ENCODE measurements at regions not wholly inside any gene's neighbourhood (a gene's known extent, or its start where the extent isn't known, plus 50 kb on each side); places are given as distances from the start of the nearest gene placed in this dataset.

DNA sequence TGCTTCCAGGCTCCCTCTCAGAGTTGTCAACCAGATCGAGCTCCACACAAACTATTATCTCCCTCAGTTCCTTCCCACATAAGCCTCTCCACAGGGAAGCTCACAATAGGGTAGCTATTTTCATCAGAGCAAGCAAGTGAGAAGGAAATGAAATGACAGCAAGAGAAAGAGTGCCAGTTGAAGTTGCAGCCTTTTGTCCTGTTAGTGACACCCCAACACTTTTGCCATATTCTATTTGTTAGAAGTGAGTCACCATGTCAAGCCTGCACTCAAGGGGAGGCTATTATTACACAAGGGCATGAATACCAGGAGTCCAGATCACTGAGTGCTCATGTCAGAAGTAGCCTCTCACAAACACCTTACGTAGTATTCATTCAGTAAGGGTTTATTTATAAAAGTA lies 266.3 kb upstream of the NOCT start:
- DNase-seq: no peak

DNA sequence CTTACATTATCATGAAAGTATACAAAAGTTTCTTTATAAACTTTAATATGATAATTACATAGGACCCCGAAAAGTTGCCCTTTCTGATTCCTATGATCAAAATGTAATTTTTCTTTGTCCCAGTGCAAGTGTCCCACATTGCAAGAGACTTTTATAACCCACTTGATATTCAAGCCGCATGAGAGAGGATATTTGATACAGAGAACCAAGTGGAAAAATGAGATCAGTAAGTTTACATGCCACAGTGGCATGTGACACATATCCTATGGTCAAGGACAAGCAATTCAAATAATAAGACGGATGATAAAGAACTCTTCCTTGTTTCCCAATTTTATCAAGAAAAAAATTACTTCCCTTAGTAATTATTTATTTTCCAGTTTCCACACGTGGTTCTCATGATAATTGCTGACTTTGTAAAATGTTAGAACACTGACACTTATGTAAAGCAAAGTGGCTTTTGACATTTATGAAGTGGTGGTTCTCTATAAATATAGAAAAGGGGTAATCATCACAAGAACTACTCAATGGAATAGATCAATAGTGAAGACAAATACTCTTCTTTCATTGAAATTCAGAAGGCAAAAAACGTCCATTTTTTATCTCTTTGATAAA lies 273.7 kb upstream of the NOCT start:
- no peak for DNase-seq

DNA sequence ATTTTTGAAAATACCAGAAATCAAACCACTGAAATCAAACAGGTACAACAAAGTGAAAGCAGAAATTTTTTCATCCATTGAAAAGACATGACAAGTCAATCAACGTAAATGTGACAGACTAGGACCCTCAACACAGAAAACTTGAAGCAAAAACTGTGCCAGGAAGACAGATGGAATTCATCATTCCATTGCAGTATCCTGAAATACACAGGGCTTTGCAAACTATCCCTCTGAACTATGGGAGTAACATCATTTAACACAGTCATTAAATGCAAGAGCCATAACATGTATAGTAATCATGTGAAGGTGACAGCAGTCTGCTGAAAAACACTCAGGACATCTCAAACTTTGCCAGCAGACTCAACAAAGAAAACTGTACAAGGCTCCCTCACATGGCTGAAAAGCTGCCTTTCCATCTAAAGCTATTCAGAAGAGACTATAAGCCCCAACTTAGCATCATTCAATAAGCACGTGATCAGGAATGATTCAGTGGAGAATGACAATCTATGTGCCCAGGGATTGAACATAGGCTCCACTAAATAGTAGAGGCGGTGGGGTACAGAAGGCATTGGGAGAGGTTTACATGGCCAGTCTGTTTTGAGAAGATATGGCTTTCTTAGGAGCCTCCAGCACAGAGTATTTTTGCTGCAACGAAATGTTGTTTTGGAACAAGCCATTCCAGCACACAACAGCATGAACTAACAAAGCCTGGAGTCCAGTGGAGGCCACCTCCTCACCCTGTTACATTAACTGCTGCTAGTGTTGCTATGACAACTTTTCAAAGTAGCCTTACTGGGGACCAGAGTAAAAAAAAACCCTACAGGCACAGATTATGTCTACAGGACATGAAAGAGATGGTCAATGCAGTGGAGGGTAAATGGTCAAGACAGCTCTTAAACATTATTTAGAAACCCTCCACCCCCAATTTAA lies 274.5 kb upstream of the NOCT start:
- DNase-seq: no peak

- DNase-seq: no peak
Observed at GRCh38 chr4:138736362-138736761, 279.2 kb upstream of the NOCT start.

DNA sequence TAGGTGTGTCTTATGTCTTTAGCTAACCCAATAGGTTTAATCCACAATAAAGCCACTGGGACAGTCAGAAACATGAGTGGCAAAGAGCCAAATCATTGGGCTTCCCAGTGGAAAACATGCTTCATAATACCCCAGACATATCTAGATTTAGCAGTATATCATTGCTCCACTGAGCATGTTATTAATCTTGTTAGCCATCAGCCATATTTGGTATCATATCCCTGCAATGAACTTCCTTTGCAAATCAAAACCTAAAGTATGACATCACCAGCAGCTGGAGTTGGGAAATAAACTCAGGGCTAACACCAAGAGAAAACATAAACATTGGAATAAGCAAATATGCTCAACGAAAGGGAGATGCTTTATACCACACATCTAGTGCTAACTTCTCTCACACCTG lies 280.8 kb upstream of the NOCT start:
- DNase-seq: no peak

- DNase-seq: no peak
Observed at GRCh38 chr4:138728566-138728965, 287.0 kb upstream of the NOCT start.

GRCh38 chr4:138727731-138728130 lies 287.9 kb upstream of the NOCT start:
- no peak for DNase-seq

- DNase-seq: no peak
Observed at GRCh38 chr4:138724530-138724929, 291.1 kb upstream of the NOCT start.

GRCh38 chr4:138716559-138717335 lies 298.8 kb upstream of the NOCT start:
- no peak for DNase-seq

- DNase-seq: no peak
Observed at GRCh38 chr4:138710297-138710696, 305.3 kb upstream of the NOCT start.

DNA sequence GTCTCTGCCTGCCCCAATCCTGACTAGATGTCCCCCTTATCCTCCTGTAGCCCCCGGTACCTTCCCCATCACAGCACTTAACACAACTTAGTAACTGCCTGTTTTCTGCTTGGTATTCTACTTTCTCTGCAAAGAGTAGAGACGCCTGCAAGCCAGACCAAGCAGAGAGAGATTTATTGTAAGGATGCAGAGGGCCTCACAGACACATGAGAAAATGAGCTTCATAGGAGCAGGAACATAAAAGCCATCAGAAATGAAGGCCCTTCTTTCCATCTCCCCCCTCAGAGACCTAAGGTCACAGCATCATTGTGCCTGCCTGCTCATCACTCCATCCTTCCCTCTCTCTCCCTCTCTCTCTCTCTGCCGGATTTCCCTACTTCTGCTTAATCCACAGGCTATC lies 305.7 kb upstream of the NOCT start:
- DNase-seq: no peak

DNA sequence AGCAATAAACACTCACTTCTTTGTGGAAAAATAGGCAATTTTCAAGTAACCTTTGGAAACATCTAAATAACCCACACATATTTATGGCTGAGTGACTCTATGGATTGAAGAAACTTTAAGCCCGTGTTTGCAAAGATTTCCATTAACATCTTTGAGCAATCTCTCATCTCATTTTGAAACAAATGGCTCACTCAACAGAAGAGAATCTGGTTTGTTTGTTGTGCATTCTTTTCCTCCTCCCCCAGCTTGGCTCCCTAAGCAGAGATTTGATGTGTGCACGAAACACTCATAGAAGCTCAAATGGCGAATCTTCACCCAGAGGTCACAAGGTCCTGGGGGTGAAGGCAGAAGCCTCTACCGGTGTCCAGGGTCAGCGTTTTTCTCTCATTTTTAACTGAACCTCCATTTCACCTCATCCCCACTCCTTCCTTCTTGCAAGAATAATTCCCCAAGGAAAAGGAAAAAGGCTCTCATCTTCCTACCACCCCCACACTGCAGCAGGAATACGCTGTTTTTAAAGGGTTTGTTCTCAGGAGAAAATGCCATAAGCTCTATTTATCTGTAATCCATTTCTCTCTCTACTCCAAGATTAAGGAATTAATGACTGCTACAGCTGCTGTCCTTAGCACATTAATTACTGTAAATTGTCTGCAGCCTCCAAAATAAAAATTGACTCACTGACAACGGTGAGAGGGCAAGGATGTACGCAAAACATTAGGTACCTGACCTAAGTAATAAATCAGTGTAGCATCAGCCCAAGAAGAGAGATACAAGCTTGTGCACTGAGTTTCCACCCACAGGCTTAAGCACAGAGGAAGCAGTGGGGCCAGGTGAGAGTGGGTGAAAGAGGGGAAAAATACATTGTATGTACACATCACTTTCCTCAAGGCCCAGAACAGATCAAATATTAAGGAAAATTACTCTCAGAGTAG lies 307.6 kb upstream of the NOCT start:
- no peak for DNase-seq

- DNase-seq: no peak
Observed at GRCh38 chr4:138706201-138706600, 309.4 kb upstream of the NOCT start.

GRCh38 chr4:138702190-138702824 lies 313.3 kb upstream of the NOCT start:
- DNase-seq: peak; percentile 62

DNA sequence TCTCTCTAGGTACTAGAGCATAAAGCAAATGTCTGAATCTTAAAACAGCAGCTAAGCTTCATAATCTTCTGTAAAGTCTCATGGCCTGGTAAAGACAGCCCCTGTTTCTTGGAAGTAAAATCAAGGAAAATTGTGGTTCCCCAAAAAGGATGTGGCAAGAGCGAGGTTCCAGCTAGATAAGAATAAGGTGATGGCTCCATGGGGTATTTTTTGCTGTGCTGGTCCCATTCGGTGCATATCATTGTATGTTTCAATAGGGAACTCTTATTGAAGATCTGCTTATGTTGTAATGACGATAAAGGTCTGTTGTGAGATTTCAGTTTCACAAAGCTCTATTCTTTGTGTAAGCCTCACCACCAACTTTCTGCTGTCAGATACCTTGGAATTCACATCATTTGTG lies 316.9 kb upstream of the NOCT start:
- DNase-seq: no peak

GRCh38 chr4:138697851-138698250 lies 317.7 kb upstream of the NOCT start:
- no peak for DNase-seq

DNA sequence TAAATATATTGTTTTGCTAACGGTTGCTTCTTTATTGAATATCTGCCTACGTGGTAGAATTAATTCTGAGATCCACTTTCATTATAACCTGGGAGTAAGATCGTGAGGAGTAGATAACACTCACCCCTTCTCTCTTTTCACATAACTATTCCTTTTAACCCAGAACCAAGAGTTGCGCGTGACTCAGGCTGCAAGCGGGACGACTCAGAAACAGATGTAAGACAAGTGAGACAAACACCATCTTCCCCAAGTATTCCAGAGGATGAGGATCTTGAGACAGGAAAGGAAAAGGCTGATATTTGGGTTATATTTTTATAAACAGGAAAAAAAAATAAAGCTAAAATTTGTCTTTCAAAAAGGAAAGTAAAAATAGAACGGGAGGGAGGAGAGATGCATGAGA lies 318.8 kb upstream of the NOCT start:
- no peak for DNase-seq

- DNase-seq: no peak
Observed at GRCh38 chr4:138696058-138696457, 319.5 kb upstream of the NOCT start.

- DNase-seq: no peak
Observed at GRCh38 chr4:138693526-138693925, 322.1 kb upstream of the NOCT start.

GRCh38 chr4:138692411-138692810 lies 323.2 kb upstream of the NOCT start:
- DNase-seq: no peak

DNA sequence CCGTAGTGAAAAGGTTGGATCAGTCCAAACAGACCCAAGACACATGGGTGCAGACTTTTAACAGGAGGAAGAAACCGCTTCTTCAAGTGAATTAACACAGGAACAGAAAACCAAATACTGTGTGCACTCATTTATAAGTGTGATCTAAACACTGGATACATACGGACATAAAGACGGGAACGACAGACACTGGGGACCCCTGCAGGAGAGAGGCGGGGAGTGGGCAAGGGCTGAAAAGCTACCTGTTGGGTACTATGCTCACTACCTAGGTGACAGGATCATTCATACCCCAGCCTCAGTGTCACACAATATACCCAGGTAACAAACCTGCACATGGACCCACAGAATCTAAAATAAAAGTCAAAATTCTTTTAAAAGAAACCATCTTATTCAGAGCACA lies 326.0 kb upstream of the NOCT start:
- DNase-seq: no peak
